ACC112 (cell line): ENCODE measurements at regions not wholly inside any gene's neighbourhood (a gene's known extent, or its start where the extent isn't known, plus 50 kb on each side); places are given as distances from the start of the nearest gene placed in this dataset.

Source experiments
- H2AFZ ChIP-seq: fragments of 200-600 bp; sonication (generic); one replicate; pipeline ENCODE4 v1.6.0; 2017; ENCODE audit warnings: antibody characterized with exemption, low read length; ENCODE audit not compliant: unreplicated experiment
- H3K27ac ChIP-seq: fragments of 200-600 bp; sonication (generic); 2 replicates; pipeline ENCODE4 v1.5.1; 2014; ENCODE audit warnings: low read depth, mild to moderate bottlenecking, antibody characterized with exemption, low read length, moderate library complexity
- H3K27me3 ChIP-seq: fragments of 200-600 bp; sonication (generic); 2 replicates; pipeline ENCODE4 v1.6.1; 2014; ENCODE audit warnings: mild to moderate bottlenecking, antibody characterized with exemption, low read length, moderate library complexity, mixed read lengths; ENCODE audit not compliant: insufficient read depth
- H3K36me3 ChIP-seq: fragments of 200-600 bp; sonication (generic); 2 replicates; pipeline ENCODE4 v1.6.1; 2016; ENCODE audit warnings: mild to moderate bottlenecking, antibody characterized with exemption, low read length, moderate library complexity, mixed read lengths; ENCODE audit not compliant: insufficient read depth
- H3K4me1 ChIP-seq: fragments of 200-600 bp; sonication (generic); one replicate; pipeline ENCODE4 v1.6.1; 2016; ENCODE audit warnings: low read length, mixed read lengths; ENCODE audit not compliant: insufficient read depth, unreplicated experiment, control insufficient read depth
- H3K4me3 ChIP-seq: fragments of 200-600 bp; sonication (generic); 2 replicates; pipeline ENCODE4 v1.5.1; 2014; ENCODE audit warnings: mild to moderate bottlenecking, low read depth, low read length
- H3K79me2 ChIP-seq: fragments of 200-600 bp; sonication (generic); one replicate; pipeline ENCODE4 v1.6.0; 2016; ENCODE audit warnings: low read length; ENCODE audit not compliant: control insufficient read depth, unreplicated experiment, insufficient read depth

- H2AFZ ChIP-seq, result no peak overlapping the region
- H3K4me1 ChIP-seq, result no peaks in the 10 kb centered on the region
- no peak overlapping the region for H3K4me3 ChIP-seq
Measured at GRCh38 chr9:28735738-28736342, 1162.6 kb upstream of the C9orf72 start.

GRCh38 chr9:28741459-28741858, 1168.2 kb upstream of the C9orf72 start:
- Histone ChIP-seq H3K27me3 (no peaks in the 10 kb centered on the region), H2AFZ (no peak overlapping the region), H3K4me3 (no peak overlapping the region), H3K4me1 (no peaks in the 10 kb centered on the region), H3K36me3 (no peaks in the 10 kb centered on the region), H3K79me2 (no peaks in the 10 kb centered on the region), H3K27ac (no peak overlapping the region)

More at GRCh38 chr9:28735738-28736342, 1162.6 kb upstream of the C9orf72 start:
- Histone ChIP-seq H3K27me3 (no peaks in the 10 kb centered on the region), H3K27ac (no peak overlapping the region), H3K36me3 (no peaks in the 10 kb centered on the region), H3K79me2 (no peaks in the 10 kb centered on the region)

GRCh38 chr9:28747351-28747985, 1174.2 kb upstream of the C9orf72 start:
- no peaks in the 10 kb centered on the region for H3K27me3 ChIP-seq
- H3K79me2 ChIP-seq, result no peaks in the 10 kb centered on the region
- H2AFZ ChIP-seq, result no peak overlapping the region
- H3K36me3 ChIP-seq, result no peaks in the 10 kb centered on the region
- no peak overlapping the region for H3K4me3 ChIP-seq
- H3K27ac ChIP-seq, result no peak overlapping the region
- H3K4me1 ChIP-seq, result no peaks in the 10 kb centered on the region

- H3K36me3 ChIP-seq, result no peaks in the 10 kb centered on the region
- no peak overlapping the region for H3K4me3 ChIP-seq
- H2AFZ ChIP-seq, result no peak overlapping the region
- no peak overlapping the region for H3K27ac ChIP-seq
- H3K27me3 ChIP-seq, result no peaks in the 10 kb centered on the region
- no peaks in the 10 kb centered on the region for H3K79me2 ChIP-seq
- no peaks in the 10 kb centered on the region for H3K4me1 ChIP-seq
Measured at GRCh38 chr9:28750136-28750535, 1176.9 kb upstream of the C9orf72 start.

GRCh38 chr9:28758341-28758740, 1185.1 kb upstream of the C9orf72 start:
- H3K27me3 ChIP-seq, result no peaks in the 10 kb centered on the region
- H3K4me1 ChIP-seq, result no peaks in the 10 kb centered on the region
- no peaks in the 10 kb centered on the region for H3K79me2 ChIP-seq
- H3K36me3 ChIP-seq, result no peaks in the 10 kb centered on the region
- no peak overlapping the region for H3K27ac ChIP-seq
- H3K4me3 ChIP-seq, result no peak overlapping the region
- no peak overlapping the region for H2AFZ ChIP-seq

- Histone ChIP-seq H3K27me3 (no peaks in the 10 kb centered on the region), H3K36me3 (no peaks in the 10 kb centered on the region), H2AFZ (no peak overlapping the region), H3K4me1 (no peaks in the 10 kb centered on the region), H3K79me2 (no peaks in the 10 kb centered on the region), H3K4me3 (no peak overlapping the region), H3K27ac (no peak overlapping the region)
Measured at GRCh38 chr9:28758971-28759370, 1185.7 kb upstream of the C9orf72 start.

GRCh38 chr9:28762167-28762566, 1188.9 kb upstream of the C9orf72 start:
- Histone ChIP-seq H2AFZ (no peak overlapping the region), H3K4me1 (no peaks in the 10 kb centered on the region), H3K79me2 (no peaks in the 10 kb centered on the region), H3K4me3 (no peak overlapping the region), H3K27me3 (no peaks in the 10 kb centered on the region), H3K36me3 (no peaks in the 10 kb centered on the region), H3K27ac (no peak overlapping the region)

- Histone ChIP-seq H3K79me2 (no peaks in the 10 kb centered on the region), H3K4me1 (no peaks in the 10 kb centered on the region), H3K4me3 (no peak overlapping the region), H2AFZ (no peak overlapping the region), H3K27ac (no peak overlapping the region), H3K27me3 (no peaks in the 10 kb centered on the region), H3K36me3 (no peaks in the 10 kb centered on the region)
Measured at GRCh38 chr9:28764532-28764931, 1191.3 kb upstream of the C9orf72 start.

- Histone ChIP-seq H3K79me2 (no peaks in the 10 kb centered on the region), H3K27me3 (no peaks in the 10 kb centered on the region), H3K4me3 (no peak overlapping the region), H3K27ac (no peak overlapping the region), H3K36me3 (no peaks in the 10 kb centered on the region), H3K4me1 (no peaks in the 10 kb centered on the region), H2AFZ (no peak overlapping the region)
Measured at GRCh38 chr9:28770226-28770625, 1196.9 kb upstream of the C9orf72 start.

GRCh38 chr9:28770827-28771226, 1197.5 kb upstream of the C9orf72 start:
- H2AFZ ChIP-seq, result no peak overlapping the region
- H3K27ac ChIP-seq, result no peak overlapping the region
- H3K79me2 ChIP-seq, result no peaks in the 10 kb centered on the region
- no peaks in the 10 kb centered on the region for H3K36me3 ChIP-seq
- H3K4me3 ChIP-seq, result no peak overlapping the region
- no peaks in the 10 kb centered on the region for H3K27me3 ChIP-seq
- H3K4me1 ChIP-seq, result no peaks in the 10 kb centered on the region

- no peaks in the 10 kb centered on the region for H3K79me2 ChIP-seq
- H3K4me3 ChIP-seq, result no peak overlapping the region
- H3K36me3 ChIP-seq, result no peaks in the 10 kb centered on the region
- no peak overlapping the region for H3K27ac ChIP-seq
- no peaks in the 10 kb centered on the region for H3K4me1 ChIP-seq
- no peaks in the 10 kb centered on the region for H3K27me3 ChIP-seq
- no peak overlapping the region for H2AFZ ChIP-seq
Measured at GRCh38 chr9:28774433-28775235, 1201.4 kb upstream of the C9orf72 start.
